ENCODE measurements at regions not wholly inside any gene's neighbourhood (a gene's known extent, or its start where the extent isn't known, plus 50 kb on each side); places are given as distances from the start of the nearest gene placed in this dataset.

- CTCF ChIA-PET, result no interaction called here
Measured at GRCh38 chr4:136392576-136392975, 1139.7 kb downstream of the PCDH18 start.

GRCh38 chr4:136390824-136391223 is 1141.5 kb downstream of the PCDH18 start:
- 68% methylated on average over 1 of the region's 1 CpG for WGBS (ENCODE audit: missing lambda C conversion rate)
- TF ChIP-seq EP300 (IDR thresholded peaks at IDR 0.05) (no peak), TP53 (CRISPR knock-in tag; IDR thresholded peaks at IDR 0.05) (no peak), MAZ (IDR thresholded peaks at IDR 0.05; ENCODE audit: borderline replicate concordance, low read depth, low read length) (no peak), KDM5A (IDR thresholded peaks at IDR 0.05) (no peak), GATA3 (IDR thresholded peaks at IDR 0.05; ENCODE audit: borderline replicate concordance) (no peak), MAFK (IDR thresholded peaks at IDR 0.05; ENCODE audit: partially characterized antibody) (no peak), CBX2 (IDR thresholded peaks at IDR 0.05; ENCODE audit: borderline replicate concordance, low read depth) (no peak), BCL3 (IDR thresholded peaks at IDR 0.05) (no peak)
- no peak overlapping the region for H3K27ac ChIP-seq
- H3K4me2 ChIP-seq, result no peak overlapping the region
- ChIA-PET POLR2A (no interaction called here), CTCF (no interaction called here)
- no peak for DNase-seq (ENCODE audit: low read depth in 1 of 2, low spot score in 1 of 2)
- H3K4me1 ChIP-seq, result no peaks in the 10 kb centered on the region
- H3K4me3 ChIP-seq, result no peak overlapping the region
- no peak for FAIRE-seq
- no peak for ATAC-seq
- no peaks in the 10 kb centered on the region for H3K9me3 ChIP-seq

More at GRCh38 chr4:136392576-136392975, 1139.7 kb downstream of the PCDH18 start:
- Histone ChIP-seq H3K4me1 (no peaks in the 10 kb centered on the region), H3K27ac (no peak overlapping the region), H3K9me3 (no peaks in the 10 kb centered on the region), H3K4me2 (no peak overlapping the region), H3K4me3 (no peak overlapping the region)
- ATAC-seq (no peak), DNase-seq (ENCODE audit: low read depth in 1 of 2, low spot score in 1 of 2) (no peak), FAIRE-seq (no peak)
- POLR2A ChIA-PET, result no interaction called here
- TF ChIP-seq HEYL (CRISPR knock-in tag; IDR thresholded peaks at IDR 0.05) (no peak), CTCF (IDR thresholded peaks at IDR 0.05) (no peak), NFE2L2 (conservative IDR thresholded peaks at IDR 0.05; ENCODE audit: low read length) (no peak), TFCP2L1 (CRISPR knock-in tag; IDR thresholded peaks at IDR 0.05) (no peak), HOXB5 (CRISPR knock-in tag; IDR thresholded peaks at IDR 0.05) (no peak), POLR2A (IDR thresholded peaks at IDR 0.05; ENCODE audit: low read length) (no peak), ZSCAN20 (CRISPR knock-in tag; IDR thresholded peaks at IDR 0.05) (no peak)

GRCh38 chr4:136383082-136383481 is 1149.2 kb downstream of the PCDH18 start:
- no peak for TF ChIP-seq CBX8 (IDR thresholded peaks at IDR 0.05)
- TF ChIP-seq PBX3 (IDR thresholded peaks at IDR 0.05), result no peak
- TF ChIP-seq HOXB13 (CRISPR knock-in tag; IDR thresholded peaks at IDR 0.05; ENCODE audit: low read depth), result no peak
- no peak for TF ChIP-seq RNF2 (IDR thresholded peaks at IDR 0.05; ENCODE audit: borderline replicate concordance, low read depth)
- TF ChIP-seq FOSB (CRISPR knock-in tag; IDR thresholded peaks at IDR 0.05), result no peak
- no peak for TF ChIP-seq FOXS1 (CRISPR knock-in tag; IDR thresholded peaks at IDR 0.05)
- no peak for TF ChIP-seq MAZ (IDR thresholded peaks at IDR 0.05; ENCODE audit: borderline replicate concordance, low read depth, low read length)
- TF ChIP-seq POLR2AphosphoS2 (conservative IDR thresholded peaks at IDR 0.05; ENCODE audit: low read length), result no peak
- no peak for TF ChIP-seq MAFK (IDR thresholded peaks at IDR 0.05; ENCODE audit: partially characterized antibody)
- ATAC-seq, result no peak
- Histone ChIP-seq H3K9me3 (no peaks in the 10 kb centered on the region), H3K4me1 (no peaks in the 10 kb centered on the region), H3K27ac (no peak overlapping the region), H3K4me3 (no peak overlapping the region), H3K4me2 (no peak overlapping the region)
- ChIA-PET POLR2A (no interaction called here), CTCF (no interaction called here)
- DNase-seq (ENCODE audit: low read depth in 1 of 2, low spot score in 1 of 2), result peak in 1 of 2 experiments; percentile 6
- 22% methylated on average over 1 of the region's 1 CpG for WGBS (ENCODE audit: missing lambda C conversion rate)
- FAIRE-seq, result no peak

Data from A549 (cell line).